ENCODE measurements at regions not wholly inside any gene's neighbourhood (a gene's known extent, or its start where the extent isn't known, plus 50 kb on each side); places are given as distances from the start of the nearest gene placed in this dataset.

GRCh38 chr13:50685491-50685890 is 158.0 kb downstream of the DLEU7 start:
- TF ChIP-seq CTCF (conservative IDR thresholded peaks at IDR 0.05 in 1 of 2, IDR thresholded peaks at IDR 0.05 in 1 of 2; ENCODE audit: low read depth in 1 of 2, low read length in 2 of 2) (no peak), EZH2 (IDR thresholded peaks at IDR 0.05; ENCODE audit: low read length, missing control alignments) (no peak)

Measured in fibroblast of lung (primary cell).